Uterus (tissue), 3 donors: ENCODE measurements at regions not wholly inside any gene's neighbourhood (a gene's known extent, or its start where the extent isn't known, plus 50 kb on each side); places are given as distances from the start of the nearest gene placed in this dataset.

ENCODE experiments used
- DNase-seq, 2 donors: peaks; one replicate each; pipeline ENCODE4 v3.0.0-alpha.2; 2019 to 2020
- H3K27ac ChIP-seq, 2 donors: fragments of 200-600 bp; sonication (generic); 1 replicate in 1 of 2; 2 replicates in 1 of 2; pipeline ENCODE4 v1.5.1; 2016 to 2018
- H3K27me3 ChIP-seq, 2 donors: fragments of 200-600 bp; sonication (generic); one replicate each; pipeline ENCODE4 v1.5.1; 2018 to 2019; ENCODE audit warnings: control low read depth in 1 of 2
- H3K36me3 ChIP-seq, 2 donors: fragments of 200-600 bp; sonication (generic); one replicate each; pipeline ENCODE4 v1.5.1; 2019; ENCODE audit warnings: control low read depth in 1 of 2
- H3K4me1 ChIP-seq, 2 donors: fragments of 200-600 bp; sonication (generic); one replicate each; pipeline ENCODE4 v1.5.1; 2018 to 2019; ENCODE audit warnings: control low read depth in 1 of 2
- H3K4me3 ChIP-seq, 2 donors: fragments of 200-600 bp; sonication (generic); 1 replicate in 1 of 2; 2 replicates in 1 of 2; pipeline ENCODE4 v1.5.1; 2018 to 2019; ENCODE audit warnings: mild to moderate bottlenecking in 1 of 2
- H3K9me3 ChIP-seq, 2 donors: fragments of 200-600 bp; sonication (generic); one replicate each; pipeline ENCODE4 v1.5.1; 2019; ENCODE audit warnings: control low read depth in 1 of 2
- CTCF ChIP-seq, 4 experiments: fragments of 200-600 bp in 2 of 4; fragments of 450-650 bp in 2 of 4; sonication (generic) in 2 of 4; IDR thresholded peaks; one replicate each; pipeline ENCODE4 v1.5.1; 2016 to 2019; ENCODE audit warnings: antibody characterized with exemption in 4 of 4, mild to moderate bottlenecking in 2 of 4, moderate library complexity in 1 of 4
- POLR2A ChIP-seq, 2 donors: fragments of 450-650 bp; IDR thresholded peaks; one replicate each; pipeline ENCODE4 v1.6.1; 2016; ENCODE audit warnings: antibody characterized with exemption in 2 of 2, mild to moderate bottlenecking in 1 of 2, moderate library complexity in 1 of 2
- intact Hi-C: fragments of 100-400 bp; cut with DNase I; formaldehyde crosslinking; loops from one replicate; pipeline ENCODE4 v1.15.1; 2023; ENCODE audit warnings: low total_unique reads
- donor health status: DM: yes; HTN: yes; CAD: no.

- Histone ChIP-seq H3K4me3 (no peak overlapping the region), H3K4me1 (no peaks in the 10 kb centered on the region), H3K9me3 (no peaks in the 10 kb centered on the region), H3K36me3 (no peaks in the 10 kb centered on the region), H3K27ac (no peak overlapping the region), H3K27me3 (no peaks in the 10 kb centered on the region)
- no peak for DNase-seq
- intact Hi-C loops, result no loop called here
- TF ChIP-seq CTCF (IDR thresholded peaks at IDR 0.05), result no peak
- TF ChIP-seq POLR2A (IDR thresholded peaks at IDR 0.05), result no peak
Measured at GRCh38 chr3:35200056-35200455, 439.3 kb upstream of the ARPP21 start.

GRCh38 chr3:35201211-35201610 is 438.1 kb upstream of the ARPP21 start:
- no peaks in the 10 kb centered on the region for H3K9me3 ChIP-seq
- no peak overlapping the region for H3K27ac ChIP-seq
- H3K4me3 ChIP-seq, result no peak overlapping the region
- TF ChIP-seq POLR2A (IDR thresholded peaks at IDR 0.05) (no peak), CTCF (IDR thresholded peaks at IDR 0.05) (no peak)
- intact Hi-C loops, result no loop called here
- H3K4me1 ChIP-seq, result no peaks in the 10 kb centered on the region
- H3K27me3 ChIP-seq, result no peaks in the 10 kb centered on the region
- no peaks in the 10 kb centered on the region for H3K36me3 ChIP-seq
- no peak for DNase-seq

GRCh38 chr3:35215525-35216500 is 423.5 kb upstream of the ARPP21 start:
- H3K4me3 ChIP-seq, result no peak overlapping the region
- H3K9me3 ChIP-seq, result no peaks in the 10 kb centered on the region
- H3K4me1 ChIP-seq, result no peaks in the 10 kb centered on the region
- DNase-seq, result no peak
- no peak for TF ChIP-seq POLR2A (IDR thresholded peaks at IDR 0.05)
- intact Hi-C loops, result no loop called here
- H3K36me3 ChIP-seq, result no peaks in the 10 kb centered on the region
- H3K27me3 ChIP-seq, result no peaks in the 10 kb centered on the region
- no peak overlapping the region for H3K27ac ChIP-seq

GRCh38 chr3:35216501-35217266 is 422.6 kb upstream of the ARPP21 start:
- H3K9me3 ChIP-seq, result no peaks in the 10 kb centered on the region
- no peak for DNase-seq
- no peaks in the 10 kb centered on the region for H3K27me3 ChIP-seq
- H3K4me1 ChIP-seq, result no peaks in the 10 kb centered on the region
- TF ChIP-seq POLR2A (IDR thresholded peaks at IDR 0.05) (no peak), CTCF (IDR thresholded peaks at IDR 0.05) (no peak)
- intact Hi-C loops, result no loop called here
- no peak overlapping the region for H3K27ac ChIP-seq
- no peaks in the 10 kb centered on the region for H3K36me3 ChIP-seq
- no peak overlapping the region for H3K4me3 ChIP-seq

GRCh38 chr3:35223632-35224394 is 415.5 kb upstream of the ARPP21 start:
- Histone ChIP-seq H3K27ac (no peak overlapping the region), H3K27me3 (no peaks in the 10 kb centered on the region), H3K9me3 (no peaks in the 10 kb centered on the region), H3K36me3 (no peaks in the 10 kb centered on the region), H3K4me3 (no peak overlapping the region), H3K4me1 (no peaks in the 10 kb centered on the region)
- no peak for DNase-seq
- TF ChIP-seq CTCF (IDR thresholded peaks at IDR 0.05), result no peak
- intact Hi-C loops, result no loop called here
